ENCODE measurements at regions not wholly inside any gene's neighbourhood (a gene's known extent, or its start where the extent isn't known, plus 50 kb on each side); places are given as distances from the start of the nearest gene placed in this dataset.

GRCh38 chr14:51481643-51482042, 170.1 kb upstream of the FRMD6 start:
- no peak for TF ChIP-seq YY1 (IDR thresholded peaks at IDR 0.05; ENCODE audit: insufficient read depth, insufficient read length)
- TF ChIP-seq SUZ12 (IDR thresholded peaks at IDR 0.05; ENCODE audit: extremely low read depth, insufficient read depth, insufficient read length), result no peak
